ENCODE measurements at regions not wholly inside any gene's neighbourhood (a gene's known extent, or its start where the extent isn't known, plus 50 kb on each side); places are given as distances from the start of the nearest gene placed in this dataset.

GRCh38 chr14:22415605-22415959, 173.4 kb downstream of the DAD1 start:
- ChIA-PET POLR2A (interaction anchor here (0.7 kb wide), 1 partner anchor 281 kb away, joined by 4 read pairs; no protein-coding TSS in a partner anchor), CTCF (no interaction called here)
- DNase-seq (ENCODE audit: low read depth, low spot score) (no peak), ATAC-seq (no peak)
- intact Hi-C loops (cut with micrococcal nuclease; ENCODE audit: unreplicated experiment) (no loop called here), in situ Hi-C loops (cut with HindIII; ENCODE audit: low pct_unique_long_range_greater_than_20kb, low sequenced_read_pairs) (no loop called here)
- Histone ChIP-seq H3K27me3 (ENCODE audit: control insufficient read depth, insufficient read depth, low read length) (no peaks in the 10 kb centered on the region), H3K9me3 (ENCODE audit: control insufficient read depth, insufficient read depth, low read depth, low read length) (no peaks in the 10 kb centered on the region), H3K27ac (ENCODE audit: low read length) (no peak overlapping the region), H3K36me3 (ENCODE audit: control insufficient read depth, insufficient read depth, low read length) (no peaks in the 10 kb centered on the region), H3K4me1 (ENCODE audit: control insufficient read depth, insufficient read depth, low read length) (no peaks in the 10 kb centered on the region), H3K4me3 (ENCODE audit: low read depth in 2 of 2, low read length in 2 of 2) (no peak overlapping the region)
- TF ChIP-seq REST (IDR thresholded peaks at IDR 0.05; ENCODE audit: insufficient read depth in 1 of 2, low read depth in 2 of 2, low read length in 1 of 2) (no peak), POLR2AphosphoS5 (IDR thresholded peaks at IDR 0.05; ENCODE audit: low read depth, low read length) (no peak), CTCF (IDR thresholded peaks at IDR 0.05) (no peak), TCF7L2 (IDR thresholded peaks at IDR 0.05; ENCODE audit: low read depth, low read length) (no peak), SIN3A (IDR thresholded peaks at IDR 0.05; ENCODE audit: borderline replicate concordance, insufficient read depth, low read depth, low read length) (no peak)
- no TSS peak for BruUV-seq (replicated peaks)

GRCh38 chr14:22414876-22415604, 174.0 kb downstream of the DAD1 start:
- TF ChIP-seq POLR2AphosphoS5 (IDR thresholded peaks at IDR 0.05; ENCODE audit: low read depth, low read length) (no peak), SIN3A (IDR thresholded peaks at IDR 0.05; ENCODE audit: borderline replicate concordance, insufficient read depth, low read depth, low read length) (no peak), REST (IDR thresholded peaks at IDR 0.05; ENCODE audit: insufficient read depth in 1 of 2, low read depth in 2 of 2, low read length in 1 of 2) (no peak), CTCF (IDR thresholded peaks at IDR 0.05) (no peak)
- intact Hi-C loops (cut with micrococcal nuclease; ENCODE audit: unreplicated experiment) (no loop called here), in situ Hi-C loops (cut with HindIII; ENCODE audit: low pct_unique_long_range_greater_than_20kb, low sequenced_read_pairs) (no loop called here)
- no peak overlapping the region for H3K4me3 ChIP-seq (ENCODE audit: low read depth in 2 of 2, low read length in 2 of 2)
- no peaks in the 10 kb centered on the region for H3K4me1 ChIP-seq (ENCODE audit: control insufficient read depth, insufficient read depth, low read length)
- no peaks in the 10 kb centered on the region for H3K9me3 ChIP-seq (ENCODE audit: control insufficient read depth, insufficient read depth, low read depth, low read length)
- no peaks in the 10 kb centered on the region; the same call in 1 of the 2 replicates for H3K27me3 ChIP-seq (ENCODE audit: control insufficient read depth, insufficient read depth, low read length)
- DNase-seq (ENCODE audit: low read depth, low spot score) (no peak), ATAC-seq (no peak)
- ChIA-PET POLR2A (interaction anchor here (0.7 kb wide), 1 partner anchor 281 kb away, joined by 4 read pairs; no protein-coding TSS in a partner anchor), CTCF (no interaction called here)
- no TSS peak for BruUV-seq (replicated peaks)
- H3K36me3 ChIP-seq (ENCODE audit: control insufficient read depth, insufficient read depth, low read length), result no peaks in the 10 kb centered on the region
- H3K27ac ChIP-seq (ENCODE audit: low read length), result no peak overlapping the region
